ENCODE measurements at regions not wholly inside any gene's neighbourhood (a gene's known extent, or its start where the extent isn't known, plus 50 kb on each side); places are given as distances from the start of the nearest gene placed in this dataset.

- Histone ChIP-seq H4K20me1 (ENCODE audit: low read length) (no peaks in the 10 kb centered on the region), H3K9me3 (ENCODE audit: low read length) (no peaks in the 10 kb centered on the region), H3K27me3 (ENCODE audit: low read length) (no peaks in the 10 kb centered on the region), H2AFZ (ENCODE audit: low read length) (no peak overlapping the region), H3K4me1 (ENCODE audit: insufficient read depth, low read length) (0 out of 2 replicates have a peak, but pooled peaks cover 4% of the 10 kb centered on the region), H3K4me2 (ENCODE audit: low read length) (no peak overlapping the region), H3K79me2 (ENCODE audit: low read length) (no peaks in the 10 kb centered on the region), H3K36me3 (ENCODE audit: low read depth, low read length) (no peaks in the 10 kb centered on the region), H3K4me3 (ENCODE audit: low read length) (no peak overlapping the region), H3K9me2 (replicated peaks; ENCODE audit: low read length) (no peaks in the 10 kb centered on the region), H3F3A (ENCODE audit: low read length, unreplicated experiment) (no peaks in the 10 kb centered on the region), H3K27ac (ENCODE audit: low read length) (no peak overlapping the region), H3K9ac (ENCODE audit: low read length) (no peak overlapping the region)
- intact Hi-C loops (cut with micrococcal nuclease): no loop called here
- POLR2A ChIA-PET (ENCODE audit: unreplicated experiment): no interaction called here
- no TSS peak for BruUV-seq (replicated peaks)
- CTCF ChIA-PET: no interaction called here
- ATAC-seq (no peak), DNase-seq (no peak)
- TF ChIP-seq EZH2 (IDR thresholded peaks at IDR 0.05; ENCODE audit: low read length, unreplicated experiment) (no peak), CTCF (conservative IDR thresholded peaks at IDR 0.05; ENCODE audit: low read depth, low read length) (no peak), EZH2phosphoT487 (IDR thresholded peaks at IDR 0.05; ENCODE audit: borderline replicate concordance, low read length) (no peak)
Observed at GRCh38 chr10:107918171-107918570, 753.7 kb upstream of the SORCS1 start.

GRCh38 chr10:107915215-107915610 lies 750.7 kb upstream of the SORCS1 start:
- CTCF ChIA-PET: no interaction called here
- peak; percentile 56 for ATAC-seq
- H3F3A ChIP-seq (ENCODE audit: low read length, unreplicated experiment): no peaks in the 10 kb centered on the region
- no peaks in the 10 kb centered on the region for H3K36me3 ChIP-seq (ENCODE audit: low read depth, low read length)
- H3K9ac ChIP-seq (ENCODE audit: low read length): no peak overlapping the region
- TF ChIP-seq CTCF (conservative IDR thresholded peaks at IDR 0.05; ENCODE audit: low read depth, low read length) (no peak), EZH2 (IDR thresholded peaks at IDR 0.05; ENCODE audit: low read length, unreplicated experiment) (no peak), EZH2phosphoT487 (IDR thresholded peaks at IDR 0.05; ENCODE audit: borderline replicate concordance, low read length) (no peak)
- intact Hi-C loops (cut with micrococcal nuclease): no loop called here
- DNase-seq: peak; percentile 19
- H3K9me2 ChIP-seq (replicated peaks; ENCODE audit: low read length): no peaks in the 10 kb centered on the region
- peak overlapping the region; percentile 89 for H2AFZ ChIP-seq (ENCODE audit: low read length)
- POLR2A ChIA-PET (ENCODE audit: unreplicated experiment): interaction anchor here (0.6 kb wide), 1 partner anchor 289 kb away, joined by 18 read pairs; no protein-coding TSS in a partner anchor
- H3K27ac ChIP-seq (ENCODE audit: low read length): no peak overlapping the region
- H3K9me3 ChIP-seq (ENCODE audit: low read length): no peaks in the 10 kb centered on the region
- H3K27me3 ChIP-seq (ENCODE audit: low read length): no peaks in the 10 kb centered on the region
- H3K4me1 ChIP-seq (ENCODE audit: insufficient read depth, low read length): 0 out of 2 replicates have a peak, but pooled peaks cover 4% of the 10 kb centered on the region
- BruUV-seq (replicated peaks): no TSS peak
- no peaks in the 10 kb centered on the region for H3K79me2 ChIP-seq (ENCODE audit: low read length)
- H3K4me2 ChIP-seq (ENCODE audit: low read length): peak overlapping the region; percentile 78
- peak overlapping the region; percentile 59 for H3K4me3 ChIP-seq (ENCODE audit: low read length)
- no peaks in the 10 kb centered on the region for H4K20me1 ChIP-seq (ENCODE audit: low read length)

- no peaks in the 10 kb centered on the region for H4K20me1 ChIP-seq (ENCODE audit: low read length)
- ATAC-seq (peak; percentile 73), DNase-seq (no peak)
- 0 out of 2 replicates have a peak, but pooled peaks cover 4% of the 10 kb centered on the region for H3K4me1 ChIP-seq (ENCODE audit: insufficient read depth, low read length)
- no peaks in the 10 kb centered on the region for H3F3A ChIP-seq (ENCODE audit: low read length, unreplicated experiment)
- no peak overlapping the region for H3K9ac ChIP-seq (ENCODE audit: low read length)
- no peak for TF ChIP-seq EZH2phosphoT487 (IDR thresholded peaks at IDR 0.05; ENCODE audit: borderline replicate concordance, low read length)
- no peak for TF ChIP-seq EZH2 (IDR thresholded peaks at IDR 0.05; ENCODE audit: low read length, unreplicated experiment)
- TF ChIP-seq CTCF (conservative IDR thresholded peaks at IDR 0.05; ENCODE audit: low read depth, low read length): no peak
- CTCF ChIA-PET: no interaction called here
- H3K9me2 ChIP-seq (replicated peaks; ENCODE audit: low read length): no peaks in the 10 kb centered on the region
- H3K4me3 ChIP-seq (ENCODE audit: low read length): peak overlapping the region; percentile 59
- BruUV-seq (replicated peaks): no TSS peak
- peak overlapping the region; percentile 78 for H3K4me2 ChIP-seq (ENCODE audit: low read length)
- no peak overlapping the region for H3K27ac ChIP-seq (ENCODE audit: low read length)
- no peaks in the 10 kb centered on the region for H3K79me2 ChIP-seq (ENCODE audit: low read length)
- H3K36me3 ChIP-seq (ENCODE audit: low read depth, low read length): no peaks in the 10 kb centered on the region
- POLR2A ChIA-PET (ENCODE audit: unreplicated experiment): interaction anchor here (0.6 kb wide), 1 partner anchor 290 kb away, joined by 18 read pairs; no protein-coding TSS in a partner anchor
- no peaks in the 10 kb centered on the region for H3K27me3 ChIP-seq (ENCODE audit: low read length)
- no peaks in the 10 kb centered on the region for H3K9me3 ChIP-seq (ENCODE audit: low read length)
- intact Hi-C loops (cut with micrococcal nuclease): no loop called here
- H2AFZ ChIP-seq (ENCODE audit: low read length): peak overlapping the region; percentile 89
Observed at GRCh38 chr10:107914450-107915214, 750.1 kb upstream of the SORCS1 start.
